Smooth muscle cell (in vitro differentiated cells): ENCODE measurements at regions not wholly inside any gene's neighbourhood (a gene's known extent, or its start where the extent isn't known, plus 50 kb on each side); places are given as distances from the start of the nearest gene placed in this dataset.

Experiments used
- DNase-seq: peaks from one replicate; lab custom pipeline; 2025; ENCODE audit not compliant: unreplicated experiment; lab: John Stamatoyannopoulos, UW
- H2AFZ ChIP-seq: fragments of 200-600 bp; sonication (generic); 2 replicates; pipeline ENCODE4 v1.6.0; 2016; ENCODE audit warnings: antibody characterized with exemption, low read depth, mild to moderate bottlenecking
- H3F3A ChIP-seq: fragments of 200-600 bp; sonication (generic); 2 replicates; pipeline ENCODE4 v1.6.0; 2017; ENCODE audit warnings: antibody characterized with exemption, low read depth
- H3K27ac ChIP-seq: fragments of 200-600 bp; sonication (generic); 2 replicates; pipeline ENCODE4 v1.5.1; 2016; ENCODE audit warnings: low read depth, mild to moderate bottlenecking
- H3K27me3 ChIP-seq: fragments of 200-600 bp; sonication (generic); 2 replicates; pipeline ENCODE4 v1.6.1; 2016; ENCODE audit warnings: low read depth, mild to moderate bottlenecking
- H3K36me3 ChIP-seq: fragments of 200-600 bp; sonication (generic); 2 replicates; pipeline ENCODE4 v1.5.1; 2016; ENCODE audit warnings: low read depth
- H3K4me1 ChIP-seq: fragments of 200-600 bp; sonication (generic); 2 replicates; pipeline ENCODE4 v1.5.1; 2016; ENCODE audit warnings: low read depth
- H3K4me2 ChIP-seq: fragments of 200-600 bp; sonication (generic); 2 replicates; pipeline ENCODE4 v1.6.0; 2016; ENCODE audit warnings: mild to moderate bottlenecking
- H3K4me3 ChIP-seq: fragments of 200-600 bp; sonication (generic); 2 replicates; pipeline ENCODE4 v1.5.1; 2016; ENCODE audit warnings: mild to moderate bottlenecking
- H3K79me2 ChIP-seq: fragments of 200-600 bp; sonication (generic); 2 replicates; pipeline ENCODE4 v1.6.0; 2016; ENCODE audit warnings: low read depth, mild to moderate bottlenecking
- H3K9ac ChIP-seq: fragments of 200-600 bp; sonication (generic); 2 replicates; pipeline ENCODE4 v1.6.0; 2016; ENCODE audit warnings: low read depth
- H3K9me3 ChIP-seq: fragments of 200-600 bp; sonication (generic); replicated peaks from 2 replicates; pipeline ENCODE4 v1.5.1; 2016; ENCODE audit warnings: low read depth
- H4K20me1 ChIP-seq: fragments of 200-600 bp; sonication (generic); 2 replicates; pipeline ENCODE4 v1.6.0; 2016; ENCODE audit warnings: low read depth
- WGBS: methylation state at CpG from one replicate; pipeline ENCODE4 v1.1.7; 2016; ENCODE audit warnings: low lambda C conversion rate; 5-methylcytosine and 5-hydroxymethylcytosine counted together
- TF ChIP-seq, protein P1 (sequence below): fragments of 200-600 bp; sonication (generic); IDR thresholded peaks from 2 replicates; pipeline ENCODE4 v1.5.1; 2017; ENCODE audit warnings: borderline replicate concordance, mild to moderate bottlenecking, antibody characterized with exemption; ENCODE audit not compliant: insufficient read depth, poor library complexity, severe bottlenecking

DNA sequence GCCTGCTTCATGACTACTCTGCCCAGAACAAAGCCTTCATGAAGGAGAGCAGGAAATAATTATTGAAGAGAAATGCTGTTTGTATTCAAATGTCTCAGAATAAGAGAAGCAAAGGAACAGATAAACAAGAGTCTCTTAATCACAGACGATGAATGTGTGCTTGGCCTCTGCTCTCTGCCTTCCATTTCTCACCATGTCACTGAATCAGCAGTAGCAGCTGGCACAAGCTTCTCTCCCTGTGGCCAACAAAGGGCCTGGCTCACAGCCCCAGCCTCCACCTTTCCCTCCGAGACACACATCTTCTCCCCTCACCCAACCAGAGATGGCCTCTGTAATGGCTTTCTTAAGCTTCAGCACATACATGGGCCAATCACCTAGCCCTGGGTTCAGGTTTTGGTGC is 128.1 kb upstream of the SLIT3 start:
- H3K79me2 ChIP-seq = no peaks in the 10 kb centered on the region
- TF ChIP-seq, protein P1, sequence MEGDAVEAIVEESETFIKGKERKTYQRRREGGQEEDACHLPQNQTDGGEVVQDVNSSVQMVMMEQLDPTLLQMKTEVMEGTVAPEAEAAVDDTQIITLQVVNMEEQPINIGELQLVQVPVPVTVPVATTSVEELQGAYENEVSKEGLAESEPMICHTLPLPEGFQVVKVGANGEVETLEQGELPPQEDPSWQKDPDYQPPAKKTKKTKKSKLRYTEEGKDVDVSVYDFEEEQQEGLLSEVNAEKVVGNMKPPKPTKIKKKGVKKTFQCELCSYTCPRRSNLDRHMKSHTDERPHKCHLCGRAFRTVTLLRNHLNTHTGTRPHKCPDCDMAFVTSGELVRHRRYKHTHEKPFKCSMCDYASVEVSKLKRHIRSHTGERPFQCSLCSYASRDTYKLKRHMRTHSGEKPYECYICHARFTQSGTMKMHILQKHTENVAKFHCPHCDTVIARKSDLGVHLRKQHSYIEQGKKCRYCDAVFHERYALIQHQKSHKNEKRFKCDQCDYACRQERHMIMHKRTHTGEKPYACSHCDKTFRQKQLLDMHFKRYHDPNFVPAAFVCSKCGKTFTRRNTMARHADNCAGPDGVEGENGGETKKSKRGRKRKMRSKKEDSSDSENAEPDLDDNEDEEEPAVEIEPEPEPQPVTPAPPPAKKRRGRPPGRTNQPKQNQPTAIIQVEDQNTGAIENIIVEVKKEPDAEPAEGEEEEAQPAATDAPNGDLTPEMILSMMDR = no peak
- no peak overlapping the region for H3K4me2 ChIP-seq
- H3F3A ChIP-seq = peaks cover 18% of the 10 kb centered on the region
- no peaks in the 10 kb centered on the region for H3K27me3 ChIP-seq
- no peak overlapping the region for H3K9ac ChIP-seq
- peaks cover 13% of the 10 kb centered on the region for H3K4me1 ChIP-seq
- no peak overlapping the region for H3K4me3 ChIP-seq
- 57% methylated on average over 2 of the region's 2 CpGs for WGBS
- peak overlapping the region; percentile 64 for H2AFZ ChIP-seq
- no peaks in the 10 kb centered on the region for H3K9me3 ChIP-seq
- peak overlapping the region; percentile 55 for H3K27ac ChIP-seq
- no peak for DNase-seq
- H3K36me3 ChIP-seq = no peaks in the 10 kb centered on the region
- no peaks in the 10 kb centered on the region for H4K20me1 ChIP-seq

DNA sequence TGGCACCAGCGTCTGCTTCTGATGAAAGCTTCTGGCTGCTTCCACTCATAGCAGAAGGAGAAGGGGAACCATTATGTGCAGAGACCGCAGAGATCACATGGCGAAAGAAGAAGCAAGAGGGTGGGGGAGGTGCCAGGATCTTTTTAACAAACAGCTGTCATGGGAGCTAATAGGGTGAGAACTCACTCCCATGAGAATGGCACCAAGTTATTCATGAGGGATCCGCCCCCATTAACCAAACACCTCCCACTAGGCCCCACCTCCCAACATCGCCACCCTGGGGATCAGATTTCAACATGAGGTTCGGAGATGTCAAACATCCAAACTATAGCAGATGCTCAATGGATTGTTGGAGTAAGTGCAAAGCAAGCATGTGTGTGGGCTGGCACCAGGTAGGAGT is 125.8 kb upstream of the SLIT3 start:
- peaks cover 9% of the 10 kb centered on the region for H3F3A ChIP-seq
- no peak for DNase-seq
- 89% methylated on average over 6 of the region's 6 CpGs for WGBS
- no peak overlapping the region for H3K27ac ChIP-seq
- H3K4me2 ChIP-seq = no peak overlapping the region
- TF ChIP-seq, protein P1 = no peak
- no peaks in the 10 kb centered on the region for H3K4me1 ChIP-seq
- no peaks in the 10 kb centered on the region for H4K20me1 ChIP-seq
- no peak overlapping the region for H3K4me3 ChIP-seq
- H3K79me2 ChIP-seq = no peaks in the 10 kb centered on the region
- no peak overlapping the region for H2AFZ ChIP-seq
- no peak overlapping the region for H3K9ac ChIP-seq
- no peaks in the 10 kb centered on the region for H3K9me3 ChIP-seq
- no peaks in the 10 kb centered on the region for H3K27me3 ChIP-seq
- H3K36me3 ChIP-seq = no peaks in the 10 kb centered on the region

DNA sequence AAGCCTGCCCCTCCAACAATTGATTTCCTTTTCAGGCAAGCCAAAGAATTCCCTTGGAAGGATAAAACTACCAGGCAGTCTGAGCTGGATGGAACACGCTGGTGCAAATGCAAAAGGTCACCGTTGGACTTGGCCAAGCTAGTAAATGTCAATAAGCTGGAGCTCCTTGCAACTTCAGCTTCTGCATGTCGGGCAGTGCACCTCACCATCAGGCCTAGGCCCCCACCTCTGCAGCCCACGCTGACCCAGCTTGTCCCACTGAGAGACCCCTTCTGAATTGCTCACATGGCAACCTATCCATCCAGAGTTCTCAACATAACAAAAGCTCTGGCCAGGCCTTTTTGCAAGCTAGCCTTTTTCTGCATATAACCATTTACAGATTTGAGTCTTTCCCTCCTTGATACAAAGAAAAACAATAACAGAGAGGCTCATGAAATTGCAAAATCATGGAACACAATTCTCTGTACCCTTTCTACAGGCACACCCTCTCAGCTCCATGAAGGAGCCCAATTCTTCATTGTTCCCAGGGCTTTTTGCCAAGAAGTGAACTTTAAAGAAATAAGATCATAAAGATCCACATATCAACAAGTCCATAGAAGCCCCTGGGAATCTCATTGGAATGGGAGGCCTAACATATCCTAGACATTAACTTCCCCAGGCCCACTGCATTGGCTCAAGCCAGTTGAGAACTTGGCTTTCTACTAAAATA is 123.9 kb upstream of the SLIT3 start:
- Histone ChIP-seq H2AFZ (no peak overlapping the region), H3K9me3 (no peaks in the 10 kb centered on the region), H3K4me1 (no peaks in the 10 kb centered on the region), H3K27me3 (no peaks in the 10 kb centered on the region), H3F3A (peaks cover 2% of the 10 kb centered on the region), H3K79me2 (no peaks in the 10 kb centered on the region), H3K4me3 (no peak overlapping the region), H3K36me3 (no peaks in the 10 kb centered on the region), H3K9ac (no peak overlapping the region), H4K20me1 (no peaks in the 10 kb centered on the region), H3K27ac (no peak overlapping the region), H3K4me2 (no peak overlapping the region)
- 84% methylated on average over 4 of the region's 4 CpGs for WGBS
- TF ChIP-seq, protein P1 = no peak
- DNase-seq = no peak

DNA sequence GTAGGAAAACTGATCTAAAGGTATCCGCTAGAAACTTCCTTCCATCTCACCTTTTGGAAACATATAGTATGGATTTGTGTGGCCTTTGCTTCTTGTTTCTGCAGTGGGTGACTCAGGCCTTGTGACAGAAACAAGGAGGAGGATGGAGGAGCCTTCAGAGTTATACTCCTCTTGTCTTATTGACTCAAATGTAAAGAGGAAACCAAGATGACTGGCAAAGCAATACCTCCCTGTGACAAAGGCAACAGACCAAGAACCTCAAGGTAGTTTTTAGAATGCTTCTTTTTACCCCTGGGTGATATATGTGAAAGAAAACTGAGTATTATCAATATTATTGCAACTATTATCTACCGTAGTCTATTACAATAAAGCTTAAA is 123.3 kb upstream of the SLIT3 start:
- no peak overlapping the region for H3K9ac ChIP-seq
- DNase-seq = no peak
- TF ChIP-seq, protein P1 = no peak
- no peaks in the 10 kb centered on the region for H4K20me1 ChIP-seq
- no peak overlapping the region for H3K27ac ChIP-seq
- H2AFZ ChIP-seq = no peak overlapping the region
- H3K36me3 ChIP-seq = no peaks in the 10 kb centered on the region
- no peaks in the 10 kb centered on the region for H3K4me1 ChIP-seq
- H3K79me2 ChIP-seq = no peaks in the 10 kb centered on the region
- H3F3A ChIP-seq = no peaks in the 10 kb centered on the region
- no peak overlapping the region for H3K4me3 ChIP-seq
- no peaks in the 10 kb centered on the region for H3K27me3 ChIP-seq
- WGBS = 91% methylated on average over 2 of the region's 2 CpGs
- no peak overlapping the region for H3K4me2 ChIP-seq
- no peaks in the 10 kb centered on the region for H3K9me3 ChIP-seq
